NK-92 treated with Interleukin-12 subunit alpha and Interleukin-12 subunit beta, amount 100 ng/mL, for 24 hours (cell line): ENCODE measurements at regions not wholly inside any gene's neighbourhood (a gene's known extent, or its start where the extent isn't known, plus 50 kb on each side); places are given as distances from the start of the nearest gene placed in this dataset.

Experiments used
- DNase-seq: peaks from one replicate; lab custom pipeline; 2025; lab: John Stamatoyannopoulos, UW

DNA sequence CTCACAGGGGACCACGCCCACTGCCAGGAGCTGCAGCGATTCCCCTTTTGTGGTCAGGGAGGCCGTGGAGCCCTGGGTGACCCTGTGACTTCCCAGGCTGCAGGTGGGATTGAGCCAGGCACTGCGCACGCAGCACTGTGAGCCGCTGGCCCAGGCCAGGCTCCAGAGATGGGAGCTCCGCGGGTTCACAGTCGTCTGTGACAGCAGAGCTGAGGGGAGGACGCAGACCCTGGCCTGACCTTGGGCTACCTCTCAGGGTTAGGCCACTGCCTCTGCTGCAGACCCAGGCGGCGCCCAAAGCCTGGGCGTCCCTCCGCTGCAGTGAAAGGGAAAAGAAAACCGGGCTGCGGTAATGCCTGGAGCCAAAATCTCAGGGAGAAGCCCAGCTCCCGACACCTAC is 107.5 kb upstream of the GPR26 start:
- DNase-seq: no peak

DNA sequence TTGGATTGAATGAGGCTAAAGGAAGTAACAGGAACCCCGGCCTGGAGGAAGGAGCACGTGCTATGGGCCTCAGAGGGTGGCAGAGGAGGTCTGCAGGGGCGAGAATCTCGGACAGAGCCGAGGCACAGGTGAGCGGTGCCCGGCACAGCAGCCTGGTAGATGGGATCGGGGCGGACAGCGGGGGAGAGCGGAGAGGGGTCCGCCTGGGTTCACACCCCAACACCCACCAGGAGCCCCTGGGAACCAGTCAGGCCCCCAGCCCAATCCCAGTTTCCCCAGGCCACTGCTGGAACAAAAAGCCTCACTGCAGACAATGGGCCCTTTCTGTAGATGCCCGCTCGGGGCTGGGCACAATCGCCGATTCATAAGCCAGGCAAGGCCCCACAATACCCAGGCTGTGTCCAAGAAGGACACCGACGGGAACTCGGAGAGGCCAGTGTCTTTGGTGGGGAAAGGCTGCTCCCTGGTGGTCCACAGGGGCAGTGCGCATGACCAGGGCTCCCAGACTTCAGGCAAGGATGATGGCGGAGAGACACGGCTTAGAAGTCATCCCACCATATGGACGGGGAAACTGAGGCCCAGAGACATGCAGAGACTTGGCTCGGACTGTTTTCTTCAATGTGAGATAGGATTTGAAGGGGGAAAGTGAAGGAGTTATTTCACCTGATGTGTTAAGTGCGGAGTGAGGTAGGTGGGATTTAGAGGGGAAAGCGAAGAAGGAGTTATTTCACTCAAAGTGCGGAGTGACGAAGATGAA is 106.9 kb upstream of the GPR26 start:
- no peak for DNase-seq

DNA sequence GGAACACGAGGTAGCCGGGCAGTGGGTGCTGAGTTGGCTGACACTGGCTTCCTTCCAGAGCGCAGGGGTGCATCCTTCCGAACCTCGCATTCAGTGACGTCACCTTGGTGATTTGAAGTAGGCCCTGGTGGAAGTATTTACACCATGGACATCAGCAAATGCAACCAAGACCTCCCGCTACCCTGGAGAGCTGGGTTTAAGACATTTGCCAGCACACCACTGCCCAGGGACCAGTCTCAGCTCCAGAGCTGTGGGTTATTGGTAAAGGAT is 106.4 kb upstream of the GPR26 start:
- DNase-seq: no peak

DNA sequence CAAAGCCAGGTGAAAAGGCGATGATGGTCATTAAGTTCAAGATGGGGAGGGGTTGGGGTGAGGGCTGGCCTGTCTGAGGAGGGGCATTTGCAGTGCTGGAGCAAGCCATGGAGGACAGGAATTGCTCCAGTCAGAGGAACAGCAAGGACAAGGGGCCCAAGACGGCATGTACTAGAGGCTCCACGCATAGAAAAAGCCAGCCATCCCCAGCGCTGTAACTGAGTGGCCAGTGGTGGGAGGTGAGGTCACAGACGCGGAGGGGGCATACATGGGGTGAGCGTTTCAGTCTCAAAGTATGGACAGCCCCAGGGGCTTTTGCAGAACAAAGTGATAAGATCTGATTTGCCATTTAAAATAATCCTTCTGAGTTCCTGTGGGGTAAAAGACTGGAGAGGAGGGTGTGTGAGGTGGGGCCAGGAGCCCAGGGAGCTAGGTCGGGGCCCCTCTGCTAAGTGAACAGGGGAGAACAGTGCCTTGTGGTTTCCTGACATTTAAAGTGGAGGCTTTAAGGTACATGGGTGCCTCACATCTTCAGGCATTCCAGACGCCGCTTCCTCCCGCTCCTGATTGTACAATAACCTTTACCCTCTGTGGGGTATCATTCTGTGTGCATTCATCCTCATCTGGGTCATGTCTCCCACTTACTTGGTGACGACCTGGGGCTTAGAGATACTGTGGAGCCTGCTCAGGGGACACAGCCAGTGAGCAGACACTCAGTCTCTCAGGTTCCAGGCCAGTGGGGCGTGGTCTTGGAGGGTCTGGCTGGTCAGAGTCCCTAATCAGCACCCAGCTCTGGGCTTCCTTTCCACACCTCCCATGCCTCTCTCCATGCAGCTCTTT is 105.6 kb upstream of the GPR26 start:
- DNase-seq: no peak

DNA sequence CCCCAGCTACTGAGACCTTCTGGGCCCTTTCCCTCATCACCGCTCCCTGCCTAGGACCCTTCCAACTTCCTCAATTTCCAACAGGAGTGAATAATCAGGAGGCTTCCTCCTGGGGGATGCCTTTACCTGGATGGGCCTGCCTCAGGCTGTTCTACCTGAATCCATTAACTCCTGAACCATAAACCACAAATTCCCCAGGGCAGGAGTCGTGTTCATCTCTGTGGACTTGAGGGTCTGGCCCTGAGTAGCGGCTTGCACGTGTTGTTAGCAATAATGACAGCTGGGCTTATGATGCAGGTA is 105.1 kb upstream of the GPR26 start:
- DNase-seq: no peak

DNA sequence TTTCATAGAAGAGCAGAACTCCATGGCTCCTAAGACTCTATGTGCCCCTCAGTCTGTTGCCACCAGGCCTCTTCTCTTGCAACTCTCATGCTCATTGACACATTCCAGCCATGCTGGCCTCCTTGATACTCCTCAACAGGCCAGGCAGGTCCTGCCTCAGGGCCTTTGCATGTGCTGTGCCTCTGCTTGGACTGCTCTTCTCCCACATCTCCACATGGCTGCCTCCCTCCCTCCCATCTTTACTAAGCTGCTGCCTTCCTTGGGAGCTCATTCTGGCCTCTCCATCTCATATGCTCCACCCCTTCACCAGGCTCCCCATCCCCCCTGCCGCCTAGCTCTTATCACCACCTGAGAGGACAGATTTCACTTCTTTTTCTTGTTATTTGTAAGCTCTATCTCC is 103.8 kb upstream of the GPR26 start:
- DNase-seq: no peak

DNA sequence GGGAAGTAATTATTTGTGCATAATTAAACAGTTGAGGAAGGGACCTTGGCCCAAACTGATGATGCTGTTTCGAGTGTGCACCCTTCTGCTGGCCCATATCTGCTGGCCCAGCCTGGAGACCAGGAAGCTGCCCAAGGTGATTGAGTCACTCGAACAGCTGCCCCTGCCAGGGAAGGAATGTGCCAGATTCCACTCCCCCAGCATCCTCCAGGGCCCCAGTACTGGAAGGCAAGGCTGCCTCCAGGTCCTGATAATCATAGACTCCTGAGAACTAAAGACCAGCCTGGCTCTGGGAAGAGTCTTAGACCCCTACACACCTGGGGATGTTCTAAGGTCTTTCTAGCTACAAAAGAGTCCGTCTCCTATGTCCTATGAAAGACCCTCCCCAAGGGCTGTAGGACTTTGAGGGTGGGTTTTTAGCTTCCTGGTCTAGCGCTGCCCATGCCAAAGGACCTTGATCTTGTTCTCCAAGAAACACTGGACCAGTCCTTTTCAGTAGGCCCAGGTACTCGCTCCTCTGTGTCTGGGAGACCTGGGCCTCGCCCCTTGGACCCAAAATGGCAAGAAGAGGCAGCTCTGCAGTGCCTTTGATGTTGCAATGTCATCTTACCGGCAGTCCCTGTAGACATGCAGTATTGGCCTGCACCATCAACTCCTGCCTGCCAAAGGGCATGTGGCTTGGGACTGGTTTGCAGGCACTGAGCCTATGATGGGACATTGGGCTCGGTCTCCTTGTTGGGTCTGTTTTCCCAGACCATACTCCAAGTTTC is 103.2 kb upstream of the GPR26 start:
- DNase-seq: no peak

DNA sequence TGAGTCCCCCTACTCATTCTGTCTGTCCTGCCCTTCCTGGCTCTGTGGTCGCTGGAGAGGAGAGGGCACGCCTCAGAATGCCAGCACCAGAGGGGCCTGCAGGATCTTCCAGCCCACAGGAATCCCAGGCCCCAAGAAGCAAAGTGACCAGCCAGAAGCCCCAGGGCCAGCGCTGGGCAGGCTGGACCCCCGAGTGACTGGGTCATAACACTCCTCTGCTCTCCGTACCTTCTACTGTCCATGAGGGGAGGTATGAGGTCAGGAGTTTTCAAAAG is 102.6 kb upstream of the GPR26 start:
- no peak for DNase-seq

DNA sequence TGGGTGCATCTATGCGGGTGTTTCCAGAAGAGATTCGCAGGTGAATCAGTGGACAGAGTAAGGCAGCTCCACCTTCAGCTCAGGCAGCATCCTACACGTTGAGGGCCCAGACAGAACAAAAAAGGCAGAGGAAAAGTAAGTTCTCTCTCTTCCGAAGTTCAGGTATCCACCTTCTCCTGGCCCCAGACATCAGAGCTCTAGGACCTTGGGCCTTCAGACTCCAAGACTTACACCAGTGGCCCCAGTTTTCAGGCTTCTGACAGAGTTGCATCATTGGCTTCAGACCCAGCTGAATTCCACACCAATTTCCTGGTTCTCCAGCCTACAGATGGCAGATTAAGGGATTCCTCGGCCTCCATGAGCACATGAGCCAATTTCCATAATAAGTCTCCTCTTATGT is 102.2 kb upstream of the GPR26 start:
- DNase-seq: no peak

DNA sequence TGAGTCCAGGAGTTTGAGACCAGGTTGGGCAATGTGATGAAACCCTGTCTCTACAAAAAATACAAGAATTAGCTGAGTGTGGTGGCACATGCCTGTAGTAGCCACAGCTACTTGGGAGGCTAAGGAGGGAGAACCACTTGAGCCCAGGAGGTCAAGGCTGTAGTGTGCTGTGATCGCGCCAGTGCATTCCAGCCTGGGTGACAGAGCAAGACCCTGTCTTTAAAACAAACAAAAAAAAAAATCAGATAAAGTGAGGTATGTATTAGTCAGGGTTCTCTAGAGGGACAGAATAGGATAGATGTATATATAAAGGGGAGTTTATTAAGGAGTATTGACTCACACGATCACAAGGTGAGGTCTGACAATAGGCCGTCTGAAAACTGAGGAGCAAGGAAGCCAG is 101.5 kb upstream of the GPR26 start:
- DNase-seq: no peak

DNA sequence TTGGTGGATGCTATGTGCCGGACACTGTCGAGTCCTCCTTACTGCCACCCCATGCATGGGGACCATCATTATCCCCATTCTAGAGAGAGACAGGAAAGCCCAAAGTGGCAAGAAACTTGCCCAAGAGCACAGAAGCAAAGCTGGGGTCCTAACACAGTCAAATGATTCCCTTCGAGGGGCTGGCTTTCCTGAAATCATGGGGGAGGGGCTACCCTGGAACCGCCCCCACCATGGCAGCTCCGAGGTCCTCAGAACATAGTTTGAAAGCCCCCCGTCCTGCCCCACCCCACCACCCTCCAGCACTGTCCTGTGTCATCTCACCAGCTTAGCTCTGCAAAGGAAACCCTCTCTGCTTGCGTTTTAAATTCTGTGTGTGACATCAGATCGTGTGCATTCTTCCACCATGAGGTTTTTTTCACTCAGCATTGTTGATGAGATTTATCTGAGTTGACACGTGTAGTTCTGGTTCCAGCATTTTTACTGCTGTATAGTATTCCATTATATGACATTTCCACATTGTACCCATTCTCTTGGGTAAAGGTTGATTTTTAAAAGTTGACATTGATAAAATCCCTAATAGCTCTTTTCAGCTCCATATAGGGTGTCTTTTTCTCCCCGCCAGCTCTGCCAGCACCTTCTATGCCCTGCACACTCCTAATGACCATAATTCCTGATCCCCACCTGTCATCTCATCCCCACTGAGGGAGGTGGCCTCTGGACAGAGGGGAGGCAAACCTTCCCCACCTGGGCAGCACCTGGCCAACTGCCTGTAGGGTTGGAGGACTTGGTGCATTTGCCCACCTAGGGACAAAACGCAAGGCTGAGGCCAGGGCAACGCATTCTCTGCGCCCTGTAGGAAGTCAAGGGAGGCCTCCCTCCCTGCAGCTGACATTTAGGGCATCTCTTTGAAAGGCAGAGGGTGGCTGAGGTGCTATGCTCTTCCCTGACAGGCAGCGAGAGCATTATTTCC is 100.2 kb upstream of the GPR26 start:
- DNase-seq: no peak

DNA sequence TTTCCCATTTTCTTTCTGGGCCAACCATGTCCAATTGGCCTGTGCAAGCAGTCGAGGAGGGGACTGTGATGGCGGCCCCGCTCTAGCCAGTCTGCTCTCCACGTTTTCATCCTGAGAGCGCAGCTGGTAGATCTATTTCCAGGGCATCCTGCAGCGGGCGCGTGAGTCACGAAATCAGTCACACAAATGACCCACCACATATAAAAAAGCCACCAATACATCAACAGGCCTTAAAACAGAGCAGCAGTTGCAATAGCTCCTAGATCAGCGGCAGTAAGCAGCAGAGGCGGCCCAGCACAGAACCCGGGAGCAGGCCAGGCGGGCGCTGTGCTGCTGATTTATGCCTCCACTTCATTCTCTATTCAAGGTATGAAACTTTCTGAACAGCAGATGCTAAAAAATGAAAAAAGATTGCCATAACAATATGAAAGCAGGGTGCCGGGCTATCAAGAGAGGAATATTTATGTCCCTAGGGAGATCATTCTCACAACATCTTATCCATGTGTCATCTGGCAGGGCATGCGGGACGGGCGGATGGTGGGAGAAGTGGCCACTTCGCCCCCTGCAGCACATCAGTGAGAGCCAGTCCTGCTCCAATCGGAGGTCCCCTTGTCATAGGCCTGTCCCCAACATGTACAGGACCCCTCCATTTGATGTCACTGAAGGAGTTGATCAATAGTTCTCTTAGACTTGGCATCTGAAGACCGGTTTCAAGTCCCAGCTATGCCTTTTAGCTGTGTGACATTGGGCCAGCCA is 98.0 kb upstream of the GPR26 start:
- no peak for DNase-seq

DNA sequence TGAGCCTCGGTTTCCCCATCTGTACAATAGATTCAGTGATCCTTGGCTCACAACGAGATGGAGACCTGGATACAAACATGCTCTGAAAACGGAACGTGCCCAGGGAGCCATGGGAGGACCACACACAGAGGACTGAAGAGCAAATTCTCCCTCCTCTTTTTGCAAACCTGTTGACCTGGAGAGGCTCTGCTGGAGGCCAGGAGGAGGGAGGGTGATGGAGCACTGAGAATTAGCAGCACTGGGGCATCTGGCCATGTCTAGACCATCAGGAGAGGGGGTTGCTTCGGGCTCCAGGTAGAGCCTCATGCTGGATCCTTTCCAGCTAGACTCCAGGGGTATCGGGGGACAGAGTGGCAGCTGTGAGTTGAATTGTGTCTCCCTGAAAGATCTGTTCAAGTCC is 97.4 kb upstream of the GPR26 start:
- DNase-seq: no peak

DNA sequence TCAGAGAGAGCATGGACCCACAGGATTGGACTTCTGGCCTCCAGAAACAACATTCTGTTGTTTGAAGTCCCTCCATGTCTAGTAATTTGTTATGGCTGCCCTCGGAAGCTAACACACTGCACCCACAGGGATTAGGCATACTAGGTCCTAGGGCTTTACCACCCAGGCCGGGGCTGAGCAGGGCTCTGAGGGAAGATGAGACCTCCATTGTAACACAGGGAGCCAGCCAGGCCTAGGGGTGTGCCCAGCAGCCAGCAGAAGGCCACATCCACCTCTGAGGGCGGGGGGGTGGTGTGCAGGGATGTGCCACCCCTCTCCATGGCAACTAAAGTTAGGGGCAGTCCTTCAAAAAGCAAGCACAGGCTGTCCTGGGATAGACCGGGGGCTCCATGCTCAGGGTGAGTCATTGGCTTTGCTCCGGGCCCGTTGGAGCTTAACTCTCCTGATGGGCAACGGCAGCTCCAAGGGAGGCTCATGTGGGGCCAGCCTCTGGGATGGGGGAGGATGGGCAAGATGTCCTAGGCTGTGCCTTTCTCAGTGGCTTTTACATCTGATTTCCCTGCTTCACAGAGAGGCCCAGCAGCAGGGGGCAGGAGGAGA is 96.6 kb upstream of the GPR26 start:
- no peak for DNase-seq

DNA sequence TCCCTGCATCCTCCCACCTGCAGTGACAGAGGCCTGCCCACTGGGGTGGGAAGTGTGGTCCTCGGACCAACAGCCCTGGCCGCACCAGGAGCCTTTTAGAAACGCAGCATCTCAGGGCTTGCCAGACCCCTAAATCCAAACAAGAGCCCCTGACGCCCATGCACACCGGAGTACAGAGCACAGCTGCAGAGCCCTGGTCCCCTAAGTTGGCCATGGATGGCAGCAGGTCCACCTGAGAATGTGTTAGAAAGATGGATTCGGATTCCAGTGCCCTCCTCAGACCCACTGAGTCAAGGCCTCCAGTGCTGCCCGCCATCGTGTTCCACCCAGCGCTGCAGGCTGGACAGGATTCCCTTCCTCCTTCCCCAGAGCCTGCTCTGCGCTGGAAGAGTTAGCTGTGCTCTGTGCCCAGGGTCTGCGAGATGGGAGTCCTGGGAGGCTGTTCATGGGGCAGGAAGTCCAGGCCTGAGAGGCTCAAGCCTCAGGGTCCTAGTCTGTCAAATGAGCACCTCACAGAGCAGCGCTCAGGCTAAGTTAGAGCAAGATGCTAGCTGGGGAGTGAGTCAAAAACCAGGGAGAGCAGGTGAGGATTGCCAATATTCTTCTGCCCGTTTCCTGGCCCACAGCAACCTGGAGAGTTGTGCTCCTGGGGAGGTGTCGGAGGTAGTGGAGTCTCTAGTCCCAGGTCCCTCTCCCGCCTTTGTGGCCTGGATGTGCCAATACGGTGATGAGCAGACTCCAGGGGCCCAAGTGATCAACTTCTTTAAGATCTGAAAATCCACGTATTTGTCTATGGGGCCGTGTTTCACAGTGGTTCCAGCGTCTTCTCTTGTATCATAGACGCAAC is 95.9 kb upstream of the GPR26 start:
- DNase-seq: no peak

DNA sequence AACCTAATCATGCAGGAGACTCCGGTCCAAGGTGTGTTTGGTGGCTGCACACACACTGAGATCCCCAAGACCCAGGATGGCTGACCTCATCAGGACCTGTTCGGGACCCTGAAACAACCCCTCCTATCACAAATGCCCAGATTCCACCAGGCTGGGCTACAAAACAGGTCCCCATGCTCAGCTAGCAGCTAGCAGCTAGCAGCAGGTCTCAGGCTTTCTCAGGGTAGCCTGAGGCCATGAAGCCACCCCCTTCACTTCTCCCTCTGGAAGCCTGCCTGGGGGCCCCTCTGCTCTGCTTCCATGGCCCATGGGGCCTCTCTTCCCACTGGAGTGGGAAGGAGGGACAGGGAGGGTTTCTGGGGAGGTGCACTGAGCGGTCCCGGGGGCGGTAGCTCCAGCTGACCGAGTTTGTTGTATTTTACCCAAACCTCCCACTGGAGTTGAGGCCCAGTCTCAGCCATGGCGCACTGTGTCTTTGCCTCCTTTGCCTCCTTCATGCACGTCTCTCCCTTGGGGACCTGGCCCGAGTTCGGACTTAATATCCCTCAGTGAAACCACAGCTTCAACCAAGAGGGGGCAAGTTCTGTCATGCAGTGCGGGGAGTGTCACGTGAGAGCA is 95.1 kb upstream of the GPR26 start:
- no peak for DNase-seq

DNA sequence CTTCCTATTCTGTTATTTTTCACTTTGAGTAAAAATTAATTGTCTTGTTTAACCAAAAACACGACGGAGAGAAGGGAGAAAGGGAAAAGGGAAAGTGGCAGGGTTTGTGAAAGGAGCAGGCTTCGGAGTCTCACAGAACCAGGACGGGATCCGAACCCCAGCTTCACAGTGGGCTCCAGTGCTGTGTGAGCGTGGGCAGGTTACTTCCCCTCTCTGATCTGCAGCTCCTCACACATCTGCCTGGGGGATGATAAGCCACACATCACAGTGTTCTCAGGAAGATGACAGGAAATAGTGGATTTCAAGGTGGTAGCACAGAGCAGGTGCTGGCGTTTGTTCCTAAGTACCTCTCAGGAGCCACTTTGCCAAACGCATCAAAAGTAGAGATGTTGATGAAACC is 94.2 kb upstream of the GPR26 start:
- DNase-seq: no peak

DNA sequence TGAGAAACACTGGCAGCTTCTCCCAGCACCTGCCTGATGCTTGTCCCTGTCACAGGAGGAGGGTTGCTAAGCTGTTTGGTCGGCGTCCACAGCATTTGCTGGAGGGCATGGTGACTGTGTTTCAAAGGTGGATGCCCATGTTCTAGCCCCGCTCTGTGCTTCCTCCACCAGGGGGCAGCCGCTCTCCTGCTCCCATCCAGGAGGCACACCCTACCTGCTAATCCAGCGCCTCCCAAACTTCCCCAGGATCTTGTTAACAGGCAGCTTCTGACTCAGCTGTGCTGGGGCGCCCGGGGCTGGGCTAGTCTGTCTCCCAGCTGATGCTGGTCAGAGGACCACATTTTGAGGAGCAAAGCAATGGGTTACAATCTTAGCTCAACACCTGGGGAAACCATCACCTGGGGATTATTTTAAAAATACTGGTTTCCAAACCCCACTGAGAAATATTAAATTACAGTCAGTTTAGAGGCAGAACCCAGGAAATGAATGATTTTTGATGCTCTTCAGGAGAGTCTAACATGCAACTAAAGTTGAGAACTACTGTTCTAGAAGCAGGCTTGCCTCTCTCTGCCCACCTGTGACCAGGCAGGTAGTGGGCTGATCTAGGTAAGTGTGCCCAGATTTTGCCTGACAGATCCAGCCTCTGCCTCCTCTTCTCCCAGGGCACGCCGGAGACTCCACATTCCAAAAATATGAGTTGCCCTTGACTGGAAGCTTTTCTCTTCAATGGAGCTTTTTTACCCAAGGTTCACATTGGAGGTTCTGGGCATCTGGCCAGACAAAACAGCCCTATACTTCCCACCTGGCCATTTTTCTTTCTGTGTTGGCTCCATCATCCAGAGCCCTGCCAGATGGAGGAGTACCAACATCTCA is 92.7 kb upstream of the GPR26 start:
- peak; percentile 23 for DNase-seq
